ENCODE measurements at regions not wholly inside any gene's neighbourhood (a gene's known extent, or its start where the extent isn't known, plus 50 kb on each side); places are given as distances from the start of the nearest gene placed in this dataset.

GRCh38 chr1:5613900-5614299 is 378.3 kb downstream of the NPHP4 start:
- TF ChIP-seq CTCF (conservative IDR thresholded peaks at IDR 0.05; ENCODE audit: low read depth in 2 of 2): no peak
- TF ChIP-seq POLR2AphosphoS5 (IDR thresholded peaks at IDR 0.05; ENCODE audit: low read depth): no peak
- no peak for TF ChIP-seq REST (IDR thresholded peaks at IDR 0.05; ENCODE audit: unreplicated experiment)
- no peak for TF ChIP-seq EZH2 (IDR thresholded peaks at IDR 0.05; ENCODE audit: low read depth, unreplicated experiment)
- no peak for TF ChIP-seq EZH2phosphoT487 (IDR thresholded peaks at IDR 0.05; ENCODE audit: unreplicated experiment)
- no peak for TF ChIP-seq ZNF331 (CRISPR knock-in tag; IDR thresholded peaks at IDR 0.05; ENCODE audit: low read depth)
